ENCODE measurements at regions not wholly inside any gene's neighbourhood (a gene's known extent, or its start where the extent isn't known, plus 50 kb on each side); places are given as distances from the start of the nearest gene placed in this dataset.
"Not testable (repeated sequence)": the region's sequence is repeated elsewhere in the genome, so short reads cannot be mapped to it uniquely, and the experiment has no call there.

DNA sequence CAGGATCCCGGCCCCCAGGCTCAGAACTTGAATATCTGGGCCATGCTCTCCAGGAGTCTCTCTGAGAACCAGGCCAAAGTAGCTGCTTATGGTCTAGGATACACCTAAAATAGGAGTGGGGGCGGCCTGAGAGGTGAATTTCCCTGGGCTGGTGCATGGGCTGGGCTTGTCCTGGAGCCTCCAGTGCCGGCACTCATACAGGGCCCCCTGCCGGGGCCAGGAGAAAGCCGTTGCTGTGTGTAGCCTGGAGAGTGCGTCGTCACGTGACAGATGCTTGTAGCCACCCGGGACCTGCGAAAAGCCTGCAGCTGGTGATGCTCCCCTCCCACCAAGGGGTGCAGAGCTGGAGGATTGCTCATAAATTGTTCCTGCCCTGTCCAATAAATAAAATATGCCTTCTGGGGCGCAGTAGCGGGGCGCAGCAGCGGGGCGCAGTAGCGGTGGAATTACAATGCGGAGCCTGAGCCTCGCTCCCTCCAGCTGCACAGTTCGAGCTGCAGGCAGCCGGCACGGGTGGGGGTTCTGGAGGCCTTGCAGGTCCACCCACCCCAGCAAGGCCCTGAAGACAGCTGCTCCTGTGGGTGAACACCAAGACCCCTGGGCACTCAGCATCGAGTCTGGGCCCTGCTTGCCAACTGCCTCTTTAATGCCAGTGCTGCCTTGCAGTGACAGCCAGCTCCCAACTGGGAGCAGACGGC, 289.9 kb downstream of the NDUFA10 start:
- in situ Hi-C loops (cut with HindIII; ENCODE audit: low pct_unique_long_range_greater_than_20kb, low sequenced_read_pairs), result no loop called here
- no peak for DNase-seq (ENCODE audit: low read depth, low spot score)

DNA sequence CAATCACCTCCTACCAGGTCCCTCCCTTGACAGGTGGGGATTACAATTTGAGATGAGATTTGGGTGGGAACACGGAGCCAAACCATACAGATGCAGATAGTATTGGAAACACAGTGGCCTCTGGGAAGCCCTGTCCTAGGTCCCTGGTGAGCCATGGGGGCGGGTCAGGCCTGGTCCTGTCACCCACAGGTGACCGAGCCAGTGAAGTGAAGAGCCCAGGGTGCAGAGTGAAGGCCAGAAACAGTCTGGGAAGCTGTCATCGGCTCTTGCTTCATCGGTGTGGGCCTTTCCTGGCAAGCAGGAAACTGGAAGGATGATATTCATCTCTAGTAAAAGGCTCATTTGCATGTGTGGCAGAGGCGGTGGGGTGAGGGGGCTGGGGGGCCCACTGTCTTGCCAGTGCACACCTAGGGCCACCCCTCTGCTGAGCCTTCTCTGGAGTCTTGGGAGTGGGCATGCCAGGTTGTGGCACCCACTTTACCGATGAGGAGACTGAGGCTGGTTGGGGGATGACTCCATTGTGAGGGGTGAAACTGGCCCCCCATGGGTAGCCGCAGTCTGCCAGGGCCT, 290.6 kb downstream of the NDUFA10 start:
- in situ Hi-C loops (cut with HindIII; ENCODE audit: low pct_unique_long_range_greater_than_20kb, low sequenced_read_pairs), result no loop called here
- DNase-seq (ENCODE audit: low read depth, low spot score), result no peak

DNA sequence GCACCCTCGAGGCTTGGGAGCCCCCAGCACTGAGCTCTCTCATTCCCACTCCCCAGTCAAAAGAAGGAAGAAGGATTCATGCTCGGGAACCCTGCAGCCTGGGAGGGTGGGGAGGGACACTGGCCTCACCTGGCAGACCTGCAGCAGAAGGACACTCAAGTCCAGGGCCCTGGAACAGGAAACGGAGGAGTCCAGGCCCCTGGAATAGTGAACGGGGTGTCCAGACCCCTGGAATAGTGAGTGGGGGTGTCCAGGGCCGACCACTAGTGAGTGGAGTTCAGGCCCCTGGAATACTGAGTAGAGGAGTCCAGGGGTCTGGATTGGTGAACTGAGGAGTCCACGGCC, 292.5 kb downstream of the NDUFA10 start:
- DNase-seq (ENCODE audit: low read depth, low spot score), result no peak
- in situ Hi-C loops (cut with HindIII; ENCODE audit: low pct_unique_long_range_greater_than_20kb, low sequenced_read_pairs), result no loop called here

DNA sequence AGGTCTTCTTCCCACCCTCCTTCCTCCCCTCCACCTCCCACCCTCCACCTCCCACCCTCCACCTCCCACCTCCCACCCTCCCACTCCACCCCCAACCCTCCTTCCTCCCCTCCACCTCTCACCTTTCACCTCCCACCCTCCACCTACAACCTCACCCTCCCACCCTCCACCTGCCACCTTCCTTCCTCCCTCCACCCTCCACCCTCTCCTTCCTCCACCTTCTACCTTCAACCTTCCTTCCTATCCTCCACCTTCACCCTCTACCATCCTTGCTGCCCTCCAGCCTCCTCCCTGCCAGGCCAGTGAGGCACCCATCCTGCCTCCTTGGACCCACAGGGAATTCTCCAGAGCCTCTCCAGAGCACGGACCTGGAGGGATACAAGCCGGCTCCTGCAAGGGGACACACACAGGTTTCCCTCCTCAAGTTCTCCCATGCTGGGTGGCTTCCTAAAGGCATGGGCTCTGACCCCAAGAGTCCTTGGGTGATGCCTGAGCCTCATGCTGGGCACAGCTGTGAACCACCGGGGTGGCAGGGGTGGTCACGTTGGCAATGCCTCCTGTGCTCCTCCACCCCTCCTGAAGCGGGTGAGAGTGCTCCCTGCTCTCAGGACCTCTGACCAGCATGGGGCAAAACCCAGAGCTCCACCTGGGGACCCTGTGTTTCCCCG, 293.0 kb downstream of the NDUFA10 start:
- DNase-seq (ENCODE audit: low read depth, low spot score), result no peak
- in situ Hi-C loops (cut with HindIII; ENCODE audit: low pct_unique_long_range_greater_than_20kb, low sequenced_read_pairs), result no loop called here

DNA sequence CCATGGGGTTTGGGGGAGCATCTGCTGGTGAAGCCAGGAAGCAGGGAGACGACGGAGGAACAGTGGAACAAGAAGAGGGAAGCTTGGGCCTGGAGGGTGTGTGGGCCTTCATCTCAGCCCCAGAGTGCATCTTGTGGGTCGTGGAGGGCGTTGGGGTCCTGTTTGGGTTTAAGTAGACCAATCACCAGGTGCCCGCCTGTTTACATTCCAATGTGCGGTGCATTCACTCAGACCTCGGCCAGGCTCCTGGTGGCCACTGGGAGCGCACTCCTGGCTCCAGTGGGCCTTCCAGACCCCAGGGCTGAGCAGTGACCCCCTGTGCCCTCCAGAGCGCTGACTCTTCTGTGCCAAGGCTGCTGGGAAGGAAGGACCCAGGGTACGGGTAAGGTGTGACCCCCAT, 293.7 kb downstream of the NDUFA10 start:
- in situ Hi-C loops (cut with HindIII; ENCODE audit: low pct_unique_long_range_greater_than_20kb, low sequenced_read_pairs), result no loop called here
- no peak for DNase-seq (ENCODE audit: low read depth, low spot score)

DNA sequence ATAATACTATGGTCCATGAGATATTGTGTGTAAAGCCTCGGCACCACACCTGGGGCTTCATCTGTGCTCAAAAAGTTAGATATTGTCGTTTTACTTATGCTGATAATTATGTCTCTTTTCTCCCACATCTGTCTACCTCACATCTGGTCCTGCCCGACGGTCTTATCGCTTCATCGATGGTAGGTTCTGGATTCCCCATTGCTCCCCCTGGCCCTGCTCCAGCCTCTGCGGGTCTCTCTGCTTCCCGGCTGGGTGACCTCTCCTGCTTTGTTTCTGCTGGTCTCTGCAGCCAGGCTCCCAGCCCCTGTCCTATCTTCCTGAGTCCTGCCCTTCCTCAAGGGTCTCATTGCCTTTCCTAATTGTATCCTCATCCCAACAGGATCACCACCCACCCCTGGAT, 294.2 kb downstream of the NDUFA10 start:
- DNase-seq (ENCODE audit: low read depth, low spot score), result no peak
- in situ Hi-C loops (cut with HindIII; ENCODE audit: low pct_unique_long_range_greater_than_20kb, low sequenced_read_pairs), result no loop called here

DNA sequence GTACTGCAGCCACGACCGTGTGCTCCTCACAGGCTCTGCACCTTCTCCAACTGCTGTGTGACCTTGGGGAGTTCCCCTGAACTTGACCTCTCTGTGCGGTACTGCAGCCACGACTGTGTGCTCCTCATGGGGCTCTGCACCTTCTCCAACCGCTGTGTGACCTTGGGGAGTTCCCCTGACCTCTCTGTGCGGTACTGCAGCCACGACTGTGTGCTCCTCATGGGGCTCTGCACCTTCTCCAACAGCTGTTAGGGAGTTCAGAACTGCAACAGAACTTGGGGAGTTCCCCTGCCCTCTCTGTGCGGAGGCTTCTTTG, 294.6 kb downstream of the NDUFA10 start:
- DNase-seq (ENCODE audit: low read depth, low spot score); in situ Hi-C loops (cut with HindIII; ENCODE audit: low pct_unique_long_range_greater_than_20kb, low sequenced_read_pairs): not testable (repeated sequence)

DNA sequence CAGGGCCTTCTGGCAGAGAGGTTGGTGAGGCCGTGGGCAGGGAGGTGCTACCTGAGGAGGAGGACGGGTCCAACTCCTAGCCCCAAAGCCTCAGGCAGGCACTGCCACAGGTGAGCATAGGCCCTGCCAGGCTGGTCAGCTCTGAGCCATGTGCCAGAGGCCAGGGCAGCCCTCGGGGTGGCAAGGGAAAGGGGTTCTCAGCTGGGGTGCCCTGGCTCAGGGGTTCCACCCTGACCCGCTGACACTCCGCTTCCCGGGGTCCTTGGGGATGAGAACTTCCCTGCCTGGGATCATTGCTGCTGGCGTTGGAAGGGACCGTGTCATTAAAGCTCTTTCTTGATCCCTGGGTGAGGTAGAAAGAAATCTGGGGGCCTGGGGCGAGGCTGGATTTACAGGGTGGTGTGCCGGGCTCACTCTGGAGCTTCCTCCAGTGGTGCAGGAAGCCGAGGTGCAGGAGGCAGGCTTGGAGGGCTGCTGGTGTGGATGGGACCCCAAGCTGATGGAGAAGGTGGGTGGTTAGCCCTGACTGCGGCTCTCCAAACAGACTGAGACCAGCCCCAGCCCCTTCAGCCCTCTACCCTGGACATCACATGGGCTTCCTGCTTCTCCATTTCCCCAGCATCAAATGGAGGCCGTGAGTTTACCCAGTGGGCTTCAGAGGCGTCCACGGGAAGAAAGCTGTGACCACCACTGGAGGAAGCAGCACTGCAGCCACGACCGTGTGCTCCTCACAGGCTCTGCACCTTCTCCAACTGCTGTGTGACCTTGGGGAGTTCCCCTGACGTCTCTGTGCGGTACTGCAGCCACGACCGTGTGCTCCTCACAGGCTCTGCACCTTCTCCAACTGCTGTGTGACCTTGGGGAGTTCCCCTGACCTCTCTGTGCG, 295.2 kb downstream of the NDUFA10 start:
- in situ Hi-C loops (cut with HindIII; ENCODE audit: low pct_unique_long_range_greater_than_20kb, low sequenced_read_pairs), result no loop called here
- DNase-seq (ENCODE audit: low read depth, low spot score), result no peak

DNA sequence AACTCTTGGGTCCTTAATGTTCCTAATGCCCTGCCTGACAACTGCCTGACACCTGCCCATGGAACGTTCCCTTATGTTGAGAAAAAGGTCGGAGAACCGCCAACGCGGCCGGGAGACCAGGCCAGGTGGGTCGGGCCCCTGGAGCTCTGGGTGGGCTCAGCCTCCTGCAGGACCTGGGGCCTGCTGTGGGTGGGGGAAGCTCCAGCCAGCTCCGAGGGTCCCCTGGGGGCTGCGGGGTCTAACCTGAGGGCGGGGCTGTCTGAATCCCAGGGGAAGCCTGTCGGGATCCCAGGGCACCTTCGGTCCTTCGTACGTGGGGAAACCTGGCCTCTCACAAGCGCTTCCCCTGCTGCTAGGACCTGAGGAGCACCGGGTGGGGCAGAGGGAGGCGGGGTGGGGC, 296.0 kb downstream of the NDUFA10 start:
- no peak for DNase-seq (ENCODE audit: low read depth, low spot score)
- in situ Hi-C loops (cut with HindIII; ENCODE audit: low pct_unique_long_range_greater_than_20kb, low sequenced_read_pairs), result no loop called here

DNA sequence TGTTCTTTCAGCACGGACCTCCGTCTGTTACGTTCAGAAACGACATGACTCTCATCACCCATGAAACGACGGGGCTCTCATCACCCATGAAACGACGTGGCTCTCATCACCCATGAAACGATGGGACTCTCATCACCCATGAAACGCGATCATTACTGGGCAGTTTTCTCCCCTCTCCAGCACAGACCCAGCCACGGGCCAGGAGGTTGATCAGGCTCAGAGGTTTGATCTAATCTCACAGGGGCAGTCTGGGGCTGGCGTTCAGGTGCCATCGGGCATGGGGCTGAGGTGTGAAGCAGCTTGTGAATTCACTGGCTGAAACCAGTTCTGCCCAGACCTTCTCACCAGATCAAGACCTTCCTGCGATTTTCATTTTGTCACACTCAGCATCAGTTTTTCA, 296.4 kb downstream of the NDUFA10 start:
- no peak for DNase-seq (ENCODE audit: low read depth, low spot score)
- in situ Hi-C loops (cut with HindIII; ENCODE audit: low pct_unique_long_range_greater_than_20kb, low sequenced_read_pairs), result no loop called here

DNA sequence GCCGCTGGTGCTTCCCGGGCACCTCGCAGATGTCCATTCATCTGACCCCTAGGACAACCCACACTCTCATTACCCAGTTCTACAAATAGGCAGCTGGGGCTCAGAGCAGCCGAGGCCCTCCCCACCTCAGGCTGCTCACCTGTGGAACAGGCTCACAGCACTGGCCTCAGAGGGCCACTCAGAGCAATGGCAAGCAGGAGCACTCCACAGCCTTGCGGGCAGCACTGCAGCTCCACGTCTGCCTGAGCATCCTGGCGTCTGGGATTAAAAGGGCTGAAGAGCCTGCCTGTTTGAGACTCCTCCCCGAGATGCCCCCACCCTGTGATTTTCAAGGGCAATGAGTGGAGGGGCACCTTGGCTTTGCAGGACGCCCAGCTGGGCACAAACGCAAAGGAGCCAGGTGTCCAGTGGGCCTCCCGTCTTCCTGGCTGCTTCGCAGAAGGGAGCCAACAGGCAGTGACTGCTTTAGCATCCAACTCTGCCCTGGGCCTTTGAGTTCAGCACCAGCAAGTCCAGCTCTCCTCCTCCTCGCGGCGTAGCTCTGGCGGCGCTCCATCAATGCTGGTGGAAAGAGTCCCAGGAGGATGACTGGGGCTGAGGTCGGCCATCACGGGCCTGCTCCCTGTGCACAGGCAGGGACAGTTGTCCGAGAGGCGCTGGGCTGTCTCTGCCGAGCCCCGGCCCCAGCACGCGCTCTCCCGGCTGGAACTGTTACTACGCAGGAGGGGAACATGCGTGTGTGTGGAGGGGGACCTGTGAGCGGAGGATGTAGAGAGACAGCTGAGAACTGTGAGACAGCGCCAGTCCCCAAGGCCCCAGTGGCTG, 297.2 kb downstream of the NDUFA10 start:
- in situ Hi-C loops (cut with HindIII; ENCODE audit: low pct_unique_long_range_greater_than_20kb, low sequenced_read_pairs), result no loop called here
- DNase-seq (ENCODE audit: low read depth, low spot score), result no peak

DNA sequence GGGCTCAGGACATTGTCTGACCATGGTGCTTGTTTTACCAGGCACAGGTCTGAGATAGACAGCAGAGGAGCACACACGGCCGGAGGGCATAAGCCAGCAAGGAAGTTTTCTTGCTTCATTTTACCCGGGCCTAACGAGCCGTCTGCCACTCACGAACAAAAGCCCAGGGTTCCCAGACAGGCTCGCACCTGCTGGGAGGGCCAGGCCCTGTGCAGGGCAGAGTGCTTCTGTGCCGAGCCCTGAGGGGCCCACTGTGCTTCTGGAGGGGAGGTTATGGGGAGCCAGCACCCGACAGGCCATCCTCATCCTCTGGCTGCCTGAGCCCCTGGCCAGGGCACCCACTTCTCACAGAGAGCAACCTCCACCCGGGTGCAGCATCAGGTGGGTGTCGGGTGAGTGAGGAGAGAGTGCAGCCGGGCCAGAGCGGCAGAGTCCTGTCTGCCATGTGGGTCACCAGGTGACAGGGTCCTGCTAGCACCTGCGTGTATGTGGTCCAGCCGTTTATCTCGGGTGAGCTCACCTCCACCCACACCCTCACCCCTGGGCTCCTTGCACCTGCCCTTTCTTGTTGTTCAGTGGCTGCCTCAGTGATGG, 297.9 kb downstream of the NDUFA10 start:
- no peak for DNase-seq (ENCODE audit: low read depth, low spot score)
- in situ Hi-C loops (cut with HindIII; ENCODE audit: low pct_unique_long_range_greater_than_20kb, low sequenced_read_pairs), result no loop called here

DNA sequence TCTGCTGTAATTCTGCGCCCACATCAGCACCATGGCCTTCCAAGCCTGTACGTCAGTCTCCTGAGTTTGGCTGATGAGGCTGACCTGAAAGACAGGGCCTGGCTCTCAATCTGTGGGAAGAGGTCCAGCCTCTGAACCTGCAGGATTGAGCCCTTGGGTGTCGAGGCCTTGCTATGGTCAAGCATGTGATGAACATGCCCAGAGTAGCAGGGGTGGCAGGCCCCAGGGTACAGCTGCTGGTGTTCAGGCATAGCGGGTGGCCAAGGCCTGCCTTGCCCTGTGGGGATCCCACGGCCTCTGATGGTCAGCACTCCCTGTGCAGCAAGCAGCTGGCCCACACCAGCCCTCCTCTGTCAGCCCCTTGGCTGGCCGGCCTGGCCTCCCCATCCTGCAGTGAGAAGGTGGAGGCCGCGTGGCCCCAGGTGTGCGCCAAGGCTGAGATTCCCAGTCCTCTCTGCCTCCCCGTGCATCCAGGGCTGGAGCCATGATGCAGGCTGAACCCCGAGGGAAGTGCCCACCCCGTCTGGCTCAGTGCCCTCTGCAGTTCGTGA, 298.4 kb downstream of the NDUFA10 start:
- DNase-seq (ENCODE audit: low read depth, low spot score), result no peak
- in situ Hi-C loops (cut with HindIII; ENCODE audit: low pct_unique_long_range_greater_than_20kb, low sequenced_read_pairs), result no loop called here

DNA sequence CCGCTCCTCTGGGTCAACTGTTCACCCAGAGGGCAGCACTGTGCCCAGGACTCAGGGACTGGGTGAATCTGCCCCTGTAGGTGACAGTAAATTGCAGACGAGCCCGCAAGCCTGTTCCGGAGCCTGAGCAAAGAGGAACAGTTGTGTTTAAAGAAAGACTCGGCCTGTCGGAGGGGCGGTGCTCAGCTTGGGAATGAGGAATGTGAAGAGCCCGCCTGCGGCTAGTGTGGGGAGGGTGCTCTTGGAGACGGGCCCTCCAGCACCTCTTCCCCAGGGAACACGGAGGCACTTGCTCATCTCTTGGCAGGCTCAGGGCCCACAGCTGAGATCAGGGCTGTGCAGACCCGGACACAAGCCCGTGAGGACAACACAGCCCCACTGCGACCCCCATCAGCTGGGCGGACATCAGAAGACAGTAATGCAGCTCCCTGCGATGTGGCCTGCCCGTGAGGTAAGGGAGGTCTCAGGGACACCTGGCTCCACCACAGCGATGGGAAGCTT, 299.0 kb downstream of the NDUFA10 start:
- in situ Hi-C loops (cut with HindIII; ENCODE audit: low pct_unique_long_range_greater_than_20kb, low sequenced_read_pairs), result no loop called here
- no peak for DNase-seq (ENCODE audit: low read depth, low spot score)

DNA sequence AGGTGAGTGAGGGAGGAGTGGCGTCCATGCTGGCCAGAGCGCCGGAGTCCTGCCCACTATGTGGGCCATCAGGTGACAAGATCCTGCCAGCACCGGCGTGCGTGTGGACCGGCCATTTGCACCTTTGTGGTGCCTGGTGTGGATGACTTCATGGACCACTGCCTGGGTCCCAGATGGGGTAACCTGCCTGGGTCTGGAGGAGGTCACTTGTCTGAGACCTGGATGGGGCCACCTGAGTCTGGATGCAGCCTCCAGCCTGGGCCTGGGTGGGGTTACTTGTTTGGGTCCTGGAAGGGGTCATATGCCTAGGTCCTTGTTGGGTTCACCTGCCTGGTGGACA, 299.6 kb downstream of the NDUFA10 start:
- in situ Hi-C loops (cut with HindIII; ENCODE audit: low pct_unique_long_range_greater_than_20kb, low sequenced_read_pairs), result no loop called here
- DNase-seq (ENCODE audit: low read depth, low spot score), result no peak

DNA sequence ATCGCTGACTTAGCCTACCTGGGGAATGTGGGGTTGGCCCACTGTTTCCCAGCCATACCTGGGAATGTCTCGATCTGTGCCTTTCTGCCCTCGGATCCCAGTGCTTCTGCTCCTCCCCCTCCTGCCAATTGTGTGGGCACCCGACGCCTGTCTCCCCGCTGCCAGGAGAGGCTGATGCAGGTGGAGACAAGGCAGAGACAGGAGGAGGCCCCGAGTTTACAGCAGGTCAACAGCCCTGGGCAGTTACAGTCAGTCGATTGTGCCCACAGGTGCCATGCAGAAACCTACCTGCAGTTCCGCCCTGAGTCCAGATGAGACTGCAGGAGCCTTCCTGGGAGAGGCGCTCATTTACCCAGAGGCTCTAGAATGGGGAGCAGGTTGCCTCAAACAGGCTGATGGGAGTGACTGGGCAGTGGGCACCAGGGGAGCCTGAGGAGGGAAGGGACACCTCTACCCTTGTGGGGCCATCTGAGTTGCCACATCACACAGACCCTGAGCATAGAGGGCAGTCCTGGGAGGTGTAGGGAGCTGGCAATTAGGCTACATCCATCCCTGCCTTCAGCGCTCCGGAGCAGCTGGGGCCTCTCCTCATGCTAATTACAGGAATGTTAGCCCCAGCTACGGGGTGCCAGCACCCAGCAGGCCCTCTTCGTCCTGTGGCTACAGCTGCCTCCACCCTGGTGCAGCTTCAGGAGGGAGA, 300.1 kb downstream of the NDUFA10 start:
- in situ Hi-C loops (cut with HindIII; ENCODE audit: low pct_unique_long_range_greater_than_20kb, low sequenced_read_pairs), result no loop called here
- no peak for DNase-seq (ENCODE audit: low read depth, low spot score)

All from SK-MEL-5 (cell line).